Ishikawa (cell line): ENCODE measurements at regions not wholly inside any gene's neighbourhood (a gene's known extent, or its start where the extent isn't known, plus 50 kb on each side); places are given as distances from the start of the nearest gene placed in this dataset.

Source experiments
- CEBPB ChIP-seq: IDR thresholded peaks from 2 replicates; pipeline ENCODE4 v1.6.1; 2012
- CREB1 ChIP-seq: IDR thresholded peaks from 2 replicates; pipeline ENCODE4 v1.6.1; 2012; ENCODE audit warnings: low read depth
- EP300 ChIP-seq: IDR thresholded peaks from 2 replicates; pipeline ENCODE4 v1.6.1; 2012; ENCODE audit warnings: borderline replicate concordance
- MAX ChIP-seq: IDR thresholded peaks from 2 replicates; pipeline ENCODE4 v1.6.1; 2012
- NFIC ChIP-seq: IDR thresholded peaks from 2 replicates; pipeline ENCODE4 v1.6.1; 2012
- RAD21 ChIP-seq: IDR thresholded peaks from 2 replicates; pipeline ENCODE4 v1.6.1; 2012; ENCODE audit warnings: low read depth
- REST ChIP-seq: IDR thresholded peaks from 2 replicates; pipeline ENCODE4 v1.6.1; 2012; ENCODE audit warnings: low read depth, mild to moderate bottlenecking
- TAF1 ChIP-seq: IDR thresholded peaks from 2 replicates; pipeline ENCODE4 v1.6.1; 2012; ENCODE audit warnings: low read depth, mild to moderate bottlenecking
- TCF12 ChIP-seq: IDR thresholded peaks from 2 replicates; pipeline ENCODE4 v1.6.1; 2012; ENCODE audit warnings: low read depth
- TEAD4 ChIP-seq: IDR thresholded peaks from 2 replicates; pipeline ENCODE4 v1.6.1; 2012
- YY1 ChIP-seq: IDR thresholded peaks from 2 replicates; pipeline ENCODE4 v1.6.1; 2012; ENCODE audit warnings: low read depth

- no peak for TF ChIP-seq TAF1
- no peak for TF ChIP-seq TEAD4
- no peak for TF ChIP-seq EP300
- TF ChIP-seq RAD21 = no peak
- TF ChIP-seq YY1 = no peak
- no peak for TF ChIP-seq MAX
- TF ChIP-seq REST = no peak
- no peak for TF ChIP-seq CREB1
- TF ChIP-seq CEBPB = no peak
- TF ChIP-seq TCF12 = no peak
- TF ChIP-seq NFIC = no peak
Observed at GRCh38 chr3:55205990-55206389, 278.1 kb upstream of the LRTM1 start.
